Right atrium auricular region (tissue), 2 donors: ENCODE measurements at regions not wholly inside any gene's neighbourhood (a gene's known extent, or its start where the extent isn't known, plus 50 kb on each side); places are given as distances from the start of the nearest gene placed in this dataset.

ENCODE experiments used
- DNase-seq: peaks from one replicate; pipeline ENCODE4 v3.0.0-alpha.2; 2019; ENCODE audit warnings: low spot score
- H3K27ac ChIP-seq, 2 donors: fragments of 200-600 bp; sonication (generic); 1 replicate in 1 of 2; 2 replicates in 1 of 2; pipeline ENCODE4 v1.5.1; 2016 to 2019
- H3K27me3 ChIP-seq, 2 donors: fragments of 200-600 bp; sonication (generic); one replicate each; pipeline versions ENCODE4 v1.5.1 to v1.6.0; 2017 to 2019
- H3K36me3 ChIP-seq: fragments of 200-600 bp; sonication (generic); one replicate; pipeline ENCODE4 v1.5.1; 2016
- H3K4me1 ChIP-seq, 2 donors: fragments of 200-600 bp; sonication (generic); one replicate each; pipeline versions ENCODE4 v1.5.1 to v1.6.0; 2017 to 2019
- H3K4me3 ChIP-seq, 2 donors: fragments of 200-600 bp; sonication (generic); 1 replicate in 1 of 2; 2 replicates in 1 of 2; pipeline ENCODE4 v1.5.1; 2017 to 2019; ENCODE audit warnings: mild to moderate bottlenecking in 1 of 2, moderate library complexity in 1 of 2
- H3K9me3 ChIP-seq, 2 donors: fragments of 200-600 bp; sonication (generic); one replicate each; pipeline ENCODE4 v1.5.1; 2019
- CTCF ChIP-seq, 2 donors: fragments of 200-600 bp; sonication (generic); IDR thresholded peaks; one replicate each; pipeline ENCODE4 v1.5.1; 2019; ENCODE audit warnings: antibody characterized with exemption in 2 of 2

GRCh38 chr7:81277691-81278090, 358.8 kb upstream of the SEMA3C start:
- H3K27me3 ChIP-seq, result no peaks in the 10 kb centered on the region
- no peak overlapping the region for H3K4me3 ChIP-seq
- DNase-seq, result no peak
- H3K9me3 ChIP-seq, result no peaks in the 10 kb centered on the region
- no peak for TF ChIP-seq CTCF (IDR thresholded peaks at IDR 0.05)
- no peaks in the 10 kb centered on the region for H3K4me1 ChIP-seq
- no peaks in the 10 kb centered on the region for H3K36me3 ChIP-seq
- H3K27ac ChIP-seq, result no peak overlapping the region

DNA sequence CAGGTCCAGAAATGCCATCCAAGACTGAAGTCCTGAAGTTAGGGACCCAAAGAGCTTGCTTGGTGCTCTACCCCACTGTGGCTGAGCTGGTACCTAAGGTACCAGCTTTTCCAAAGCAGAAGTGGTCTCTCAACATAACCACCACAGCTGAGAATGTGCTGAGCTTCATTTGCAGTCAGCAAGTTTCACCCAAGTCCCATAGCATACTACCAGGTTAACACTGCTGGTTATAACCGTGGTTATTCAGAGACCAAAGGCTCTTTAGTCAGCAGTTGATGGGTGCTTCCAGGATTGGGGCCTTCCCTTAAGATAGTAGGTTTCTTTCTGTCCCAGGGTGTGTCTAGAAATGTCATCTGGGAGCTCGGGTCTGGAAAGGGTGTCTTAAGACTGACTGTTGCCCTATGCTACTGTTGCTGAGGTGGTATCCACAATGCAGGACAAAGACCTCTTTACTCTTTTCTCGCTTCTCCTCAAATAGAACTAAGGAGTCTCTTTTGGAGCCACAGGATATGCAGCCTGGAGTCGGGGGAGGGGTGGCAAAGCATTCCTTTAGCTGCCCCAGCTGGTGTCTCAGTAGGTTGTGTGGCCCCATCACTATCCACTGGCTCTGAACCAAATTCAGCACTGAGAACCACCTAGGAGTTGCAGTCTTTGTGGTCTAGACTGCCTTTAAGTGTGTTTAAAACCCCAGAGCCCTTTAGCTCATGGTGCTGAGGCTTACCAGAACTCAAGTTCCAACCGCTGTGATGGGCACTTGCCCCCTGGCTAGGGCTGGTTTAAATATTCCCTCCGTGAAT, 354.9 kb upstream of the SEMA3C start:
- no peak for TF ChIP-seq CTCF (IDR thresholded peaks at IDR 0.05)
- no peaks in the 10 kb centered on the region for H3K4me1 ChIP-seq
- no peaks in the 10 kb centered on the region for H3K36me3 ChIP-seq
- H3K4me3 ChIP-seq, result no peak overlapping the region
- no peak overlapping the region for H3K27ac ChIP-seq
- H3K27me3 ChIP-seq, result no peaks in the 10 kb centered on the region
- no peaks in the 10 kb centered on the region for H3K9me3 ChIP-seq
- DNase-seq, result no peak

GRCh38 chr7:81272176-81272575, 353.3 kb upstream of the SEMA3C start:
- no peaks in the 10 kb centered on the region for H3K27me3 ChIP-seq
- DNase-seq, result no peak
- no peak overlapping the region for H3K4me3 ChIP-seq
- H3K4me1 ChIP-seq, result no peaks in the 10 kb centered on the region
- H3K36me3 ChIP-seq, result no peaks in the 10 kb centered on the region
- H3K9me3 ChIP-seq, result no peaks in the 10 kb centered on the region
- TF ChIP-seq CTCF (IDR thresholded peaks at IDR 0.05), result no peak
- no peak overlapping the region for H3K27ac ChIP-seq

GRCh38 chr7:81268551-81268950, 349.7 kb upstream of the SEMA3C start:
- no peak overlapping the region for H3K4me3 ChIP-seq
- no peaks in the 10 kb centered on the region for H3K9me3 ChIP-seq
- TF ChIP-seq CTCF (IDR thresholded peaks at IDR 0.05), result no peak

GRCh38 chr7:81267508-81267907, 348.7 kb upstream of the SEMA3C start:
- Histone ChIP-seq H3K27me3 (no peaks in the 10 kb centered on the region), H3K36me3 (no peaks in the 10 kb centered on the region), H3K4me1 (no peaks in the 10 kb centered on the region), H3K4me3 (no peak overlapping the region), H3K27ac (no peak overlapping the region), H3K9me3 (no peaks in the 10 kb centered on the region)
- DNase-seq, result no peak
- TF ChIP-seq CTCF (IDR thresholded peaks at IDR 0.05), result no peak

More at GRCh38 chr7:81268551-81268950, 349.7 kb upstream of the SEMA3C start:
- DNase-seq, result no peak
- Histone ChIP-seq H3K27me3 (no peaks in the 10 kb centered on the region), H3K4me1 (no peaks in the 10 kb centered on the region), H3K27ac (no peak overlapping the region), H3K36me3 (no peaks in the 10 kb centered on the region)

DNA sequence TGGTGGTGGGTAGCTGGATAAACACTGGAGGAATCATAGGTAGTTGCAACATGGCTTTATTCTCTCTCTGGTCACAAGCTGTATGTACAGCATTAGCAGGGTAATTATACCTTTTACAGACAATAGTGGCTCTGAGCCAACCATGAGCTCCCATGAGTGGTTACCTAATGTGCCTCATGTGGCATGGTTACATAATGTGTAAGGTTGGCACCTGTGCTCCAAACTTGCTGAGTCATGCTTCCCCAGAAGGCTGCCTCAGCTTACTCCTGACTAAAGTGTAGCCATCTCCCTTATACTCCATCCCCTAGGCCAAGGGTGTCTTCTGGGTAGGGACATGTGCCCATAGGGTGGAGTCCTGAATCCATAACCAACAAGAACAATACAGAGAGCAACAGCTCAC, 345.3 kb upstream of the SEMA3C start:
- Histone ChIP-seq H3K36me3 (no peaks in the 10 kb centered on the region), H3K27me3 (no peaks in the 10 kb centered on the region), H3K4me3 (no peak overlapping the region), H3K27ac (no peak overlapping the region), H3K4me1 (no peaks in the 10 kb centered on the region), H3K9me3 (peaks cover 4 to 17% of the 10 kb centered on the region in 2 donors)
- TF ChIP-seq CTCF (IDR thresholded peaks at IDR 0.05), result no peak
- DNase-seq, result no peak
